ENCODE measurements at regions not wholly inside any gene's neighbourhood (a gene's known extent, or its start where the extent isn't known, plus 50 kb on each side); places are given as distances from the start of the nearest gene placed in this dataset.
"Not testable (repeated sequence)": the region's sequence is repeated elsewhere in the genome, so short reads cannot be mapped to it uniquely, and the experiment has no call there.

- TF ChIP-seq CTCF, POLR2AphosphoS5 (IDR thresholded peaks at IDR 0.05): not testable (repeated sequence)
These were observed 180.7 kb upstream of the FOLH1 start for GRCh38 chr11:49389149-49389548.

All from gastroesophageal sphincter (tissue), 3 donors.